AG04450 (cell line): ENCODE measurements at regions not wholly inside any gene's neighbourhood (a gene's known extent, or its start where the extent isn't known, plus 50 kb on each side); places are given as distances from the start of the nearest gene placed in this dataset.

Source experiments
- CTCF ChIA-PET: fragments of 300-600, 350-600 bp; formaldehyde crosslinking; extraction: SDS; loops from one replicate; lab custom pipeline; 2022; ENCODE audit warnings: antibody characterized with exemption, inconsistent platforms; lab: Charles Lee
- POLR2A ChIA-PET: fragments of 350-600 bp; formaldehyde crosslinking; extraction: SDS; loops from one replicate; lab custom pipeline; 2021; ENCODE audit warnings: antibody characterized with exemption, inconsistent platforms; lab: Yijun Ruan, JAX
- DNase-seq: peaks from one replicate; pipeline ENCODE4 v3.0.0-alpha.2; 2011; ENCODE audit warnings: low read depth, low spot score
- H3K27ac ChIP-seq: one replicate; pipeline ENCODE4 v1.5.1; 2012; ENCODE audit warnings: low read depth, low read length, control low read depth
- H3K27me3 ChIP-seq: one replicate; pipeline ENCODE4 v1.6.0; 2012; ENCODE audit warnings: low read length; ENCODE audit not compliant: control insufficient read depth, insufficient read depth
- H3K4me3 ChIP-seq: 2 replicates; pipeline ENCODE4 v1.5.1; 2011; ENCODE audit warnings: mild to moderate bottlenecking, low read depth, low read length, control low read depth
- H3K9me3 ChIP-seq: 2 replicates; pipeline ENCODE4 v1.5.1; 2012; ENCODE audit warnings: low read length; ENCODE audit not compliant: control insufficient read depth, insufficient read depth
- CTCF ChIP-seq: IDR thresholded peaks from 2 replicates; pipeline ENCODE4 v1.5.1; 2011; ENCODE audit warnings: low read depth, low read length, control low read depth, inconsistent platforms

GRCh38 chr6:134510920-134511319 lies 193.0 kb upstream of the SGK1 start:
- no peaks in the 10 kb centered on the region for H3K27me3 ChIP-seq
- H3K4me3 ChIP-seq, result no peak overlapping the region
- ChIA-PET CTCF (no interaction called here), POLR2A (no interaction called here)
- H3K27ac ChIP-seq, result no peak overlapping the region
- no peak for DNase-seq
- TF ChIP-seq CTCF, result no peak
- H3K9me3 ChIP-seq, result no peaks in the 10 kb centered on the region

- peak; percentile 34 for DNase-seq
- Histone ChIP-seq H3K4me3 (no peak overlapping the region), H3K27me3 (no peaks in the 10 kb centered on the region), H3K27ac (no peak overlapping the region), H3K9me3 (no peaks in the 10 kb centered on the region)
- no peak for TF ChIP-seq CTCF
- POLR2A ChIA-PET, result no interaction called here
- CTCF ChIA-PET, result no interaction called here
Measured at GRCh38 chr6:134510142-134510541, 192.2 kb upstream of the SGK1 start.

- no peak overlapping the region for H3K4me3 ChIP-seq
- CTCF ChIA-PET, result no interaction called here
- DNase-seq, result no peak
- POLR2A ChIA-PET, result no interaction called here
- no peak for TF ChIP-seq CTCF
- no peak overlapping the region for H3K27ac ChIP-seq
- H3K9me3 ChIP-seq, result no peaks in the 10 kb centered on the region
- H3K27me3 ChIP-seq, result no peaks in the 10 kb centered on the region
Measured at GRCh38 chr6:134508862-134509498, 191.1 kb upstream of the SGK1 start.

- Histone ChIP-seq H3K27ac (no peak overlapping the region), H3K27me3 (no peaks in the 10 kb centered on the region), H3K4me3 (no peak overlapping the region), H3K9me3 (no peaks in the 10 kb centered on the region)
- POLR2A ChIA-PET, result no interaction called here
- TF ChIP-seq CTCF, result no peak
- no peak for DNase-seq
- CTCF ChIA-PET, result no interaction called here
Measured at GRCh38 chr6:134506162-134506561, 188.2 kb upstream of the SGK1 start.

GRCh38 chr6:134503585-134504281 lies 185.8 kb upstream of the SGK1 start:
- no peaks in the 10 kb centered on the region for H3K9me3 ChIP-seq
- H3K27me3 ChIP-seq, result no peaks in the 10 kb centered on the region
- H3K4me3 ChIP-seq, result no peak overlapping the region
- ChIA-PET CTCF (no interaction called here), POLR2A (no interaction called here)
- no peak for DNase-seq
- no peak overlapping the region for H3K27ac ChIP-seq
- TF ChIP-seq CTCF, result no peak
